GM19035 (cell line): ENCODE measurements at regions not wholly inside any gene's neighbourhood (a gene's known extent, or its start where the extent isn't known, plus 50 kb on each side); places are given as distances from the start of the nearest gene placed in this dataset.

Experiments
- ATAC-seq: cut with Tn5 transposase; IDR thresholded peaks from one replicate; pipeline ENCODE4 v1.9.1; 2021; ENCODE audit not compliant: unreplicated experiment

DNA sequence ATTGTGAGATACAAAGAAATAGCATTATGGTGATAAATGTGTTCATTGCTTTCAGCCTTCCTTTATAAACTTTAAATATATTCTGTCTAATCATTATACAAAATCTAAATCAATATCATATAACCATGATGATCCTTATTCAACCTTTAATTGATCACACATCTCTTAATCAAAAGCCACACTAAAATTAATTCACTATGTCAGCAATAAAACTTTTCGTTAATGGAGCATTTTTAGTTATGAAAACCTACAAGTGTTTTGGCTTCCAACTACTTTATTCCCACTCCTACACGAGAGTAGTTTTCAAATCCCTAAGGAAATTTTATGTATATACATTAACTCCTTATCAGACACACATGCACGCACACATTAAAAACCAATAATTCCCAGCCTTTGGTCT, 530.2 kb downstream of the KCTD8 start:
- no peak for ATAC-seq

DNA sequence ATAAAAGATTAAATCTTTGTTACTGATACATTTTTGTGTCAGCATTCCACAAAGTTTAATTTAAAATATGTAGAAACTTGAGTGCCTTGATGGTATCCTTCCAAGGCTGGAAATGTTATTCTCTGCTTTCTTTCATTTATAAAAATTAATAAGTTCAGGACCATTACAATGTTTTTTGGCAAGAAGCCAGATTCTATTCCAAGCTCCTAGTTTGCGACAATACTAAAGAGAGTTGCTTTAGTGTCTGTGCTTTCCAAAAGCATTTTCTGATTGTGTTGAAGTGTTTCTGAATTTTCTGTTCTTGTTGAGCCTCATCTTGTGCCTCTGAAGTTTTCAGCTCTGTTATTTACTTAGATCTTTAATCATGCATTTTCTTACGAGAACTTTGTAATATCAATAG, 516.2 kb downstream of the KCTD8 start:
- ATAC-seq: no peak

DNA sequence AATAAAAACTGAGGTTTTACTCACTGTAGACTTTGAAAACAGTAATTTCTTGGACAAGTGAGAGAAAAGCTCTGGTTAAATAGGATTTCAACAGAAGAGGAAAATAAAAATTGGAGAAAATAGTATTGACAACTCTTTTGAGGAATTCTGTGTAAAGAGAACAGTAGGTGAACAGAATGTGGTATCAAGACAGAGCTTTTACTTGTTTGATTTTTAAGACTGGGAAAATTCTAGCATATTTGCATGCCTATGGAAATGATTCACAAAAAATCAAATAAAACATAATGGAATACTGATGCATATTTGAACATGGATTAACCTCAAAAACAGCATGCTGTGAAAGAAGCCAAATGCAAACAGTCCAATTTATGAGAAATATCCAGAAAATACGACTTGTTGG, 504.6 kb downstream of the KCTD8 start:
- ATAC-seq: no peak

DNA sequence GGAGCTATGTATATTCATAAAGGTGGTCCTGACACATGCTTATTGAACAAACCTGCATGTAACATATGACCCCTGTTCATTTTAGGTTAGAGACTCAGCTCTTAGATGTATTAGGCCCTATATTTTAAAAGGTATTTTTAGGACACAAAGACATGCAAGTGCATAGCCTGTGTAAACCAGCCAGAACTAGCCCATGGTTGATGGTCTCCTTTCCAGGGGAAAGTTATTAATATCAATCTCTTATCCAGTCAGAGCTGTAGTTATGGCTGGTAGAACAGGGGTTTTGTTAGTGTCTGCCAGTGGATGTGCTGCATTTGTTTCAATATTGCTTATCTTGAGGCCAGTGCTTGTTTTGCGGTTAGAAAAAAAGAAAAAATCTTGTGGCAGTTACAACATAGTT, 488.6 kb downstream of the KCTD8 start:
- ATAC-seq: no peak

DNA sequence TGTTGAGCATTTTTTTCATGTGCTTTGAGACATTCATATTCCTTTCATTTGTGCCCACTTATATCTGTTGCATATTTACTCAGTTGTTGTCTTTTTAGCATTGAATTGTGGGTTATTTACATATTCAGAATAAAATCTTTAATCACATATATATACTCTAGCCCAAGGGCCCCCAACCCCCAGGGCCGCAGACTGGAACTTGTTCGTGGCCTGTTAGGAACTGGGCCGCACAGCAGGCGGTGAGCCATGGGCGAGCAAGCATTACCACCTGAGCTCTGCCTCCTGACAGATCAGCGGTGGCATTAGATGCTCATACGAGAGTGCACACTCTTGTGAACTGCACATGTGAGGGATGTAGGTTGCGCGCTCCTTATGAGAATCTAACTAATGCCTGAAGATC, 480.6 kb downstream of the KCTD8 start:
- ATAC-seq: no peak

DNA sequence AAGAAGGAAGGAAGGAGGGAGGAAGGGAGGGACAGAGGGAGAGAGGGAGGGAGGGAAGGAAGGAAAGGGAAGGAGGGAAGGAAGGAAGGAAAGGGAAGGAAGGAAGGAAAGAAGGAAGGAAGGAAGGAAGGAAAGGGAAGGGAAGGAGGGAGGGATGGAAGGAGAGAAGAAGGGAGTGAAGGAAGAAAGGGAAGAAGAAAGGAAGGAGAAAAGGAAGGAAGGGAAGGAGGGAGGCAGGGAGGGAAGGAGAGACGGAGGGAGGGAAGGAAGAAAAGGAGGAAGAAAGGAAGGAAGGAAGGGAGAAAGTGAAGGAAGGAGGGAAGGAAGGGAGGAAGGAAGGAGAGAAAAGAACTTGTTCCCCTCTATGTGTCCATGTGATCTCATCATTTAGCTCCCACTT, 465.0 kb downstream of the KCTD8 start:
- ATAC-seq: no peak

DNA sequence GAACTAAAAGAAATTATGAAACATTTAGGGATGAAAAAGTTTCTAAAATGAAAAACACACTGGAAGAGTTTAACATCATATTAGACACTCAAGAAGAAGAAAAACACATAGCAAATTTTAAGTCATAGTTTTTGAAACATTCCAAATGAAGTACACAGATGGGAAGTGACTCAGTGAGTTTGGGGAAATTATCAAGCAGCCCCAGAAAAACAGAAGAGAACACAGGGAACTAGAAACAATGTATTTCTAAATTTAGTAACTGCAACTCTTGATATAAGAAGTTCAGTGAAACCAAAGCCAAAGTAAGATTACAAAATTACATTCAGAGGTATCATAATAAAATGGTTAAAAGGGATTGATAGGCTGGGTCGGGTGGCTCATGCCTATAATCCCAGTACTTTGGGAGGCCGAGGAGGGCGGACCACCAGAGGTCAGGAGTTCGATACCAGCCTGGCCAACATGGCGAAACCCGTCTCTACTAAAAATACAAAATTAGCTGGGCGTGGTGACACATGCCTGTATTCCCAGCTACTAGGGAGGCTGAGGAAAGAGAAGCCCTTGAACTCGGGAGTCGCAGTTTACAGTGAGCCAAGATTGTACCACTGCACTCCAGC, 461.2 kb downstream of the KCTD8 start:
- ATAC-seq: no peak

DNA sequence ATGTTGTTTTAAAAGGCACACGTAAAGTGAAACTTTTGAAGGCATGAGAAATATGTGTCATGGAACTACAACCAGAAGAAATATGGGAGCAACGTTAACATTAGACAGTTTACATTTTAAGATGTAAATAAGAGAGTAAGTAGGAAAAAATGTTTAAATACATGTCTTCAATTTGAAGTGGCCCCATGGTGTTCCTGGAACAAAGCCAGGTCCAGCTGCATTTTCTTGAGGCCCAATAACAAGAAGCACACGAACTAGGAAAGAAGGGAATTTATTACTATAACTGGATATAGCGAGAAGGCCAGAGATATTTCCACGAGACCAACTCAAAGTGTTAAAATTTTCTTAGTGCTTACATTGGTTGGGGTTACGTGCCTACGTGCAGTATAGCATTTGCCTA, 458.1 kb downstream of the KCTD8 start:
- ATAC-seq: no peak

DNA sequence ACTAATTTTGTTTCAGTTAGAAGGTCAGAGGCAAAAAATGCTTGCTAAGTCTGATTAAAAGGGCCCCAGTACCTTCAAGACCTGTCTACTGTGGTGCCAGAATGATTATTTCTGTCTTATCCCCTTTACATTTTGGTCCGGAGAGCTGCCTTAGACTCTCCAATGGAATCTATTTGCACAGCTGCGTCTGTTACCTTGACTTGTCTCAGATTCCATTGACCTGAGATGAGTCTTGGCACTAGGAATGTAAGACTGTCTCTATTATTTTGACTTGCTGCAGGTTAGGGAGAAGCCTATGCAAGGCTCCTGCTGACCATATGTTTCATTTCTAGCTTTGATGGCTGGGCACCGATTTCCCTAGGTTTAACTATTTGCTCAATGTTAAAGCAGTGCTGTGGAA, 457.6 kb downstream of the KCTD8 start:
- no peak for ATAC-seq

DNA sequence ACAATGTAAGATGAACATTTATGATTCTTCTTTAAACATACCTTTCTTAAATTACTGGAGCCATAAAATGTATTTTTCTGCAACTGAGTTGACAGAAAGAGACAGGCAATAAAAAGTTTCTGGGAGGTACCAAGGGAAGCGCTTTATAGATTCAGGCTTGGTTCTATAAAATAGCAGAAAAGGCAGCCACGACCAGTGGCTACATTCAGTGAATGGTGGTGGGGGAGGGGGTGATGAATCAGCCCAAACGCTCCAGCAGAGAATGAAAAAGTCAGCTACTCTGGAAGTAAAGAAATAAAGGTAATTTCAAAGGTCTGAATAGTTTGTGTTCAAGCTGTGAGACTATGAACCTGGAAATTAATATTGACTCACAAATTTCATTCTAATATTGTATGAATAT, 456.1 kb downstream of the KCTD8 start:
- no peak for ATAC-seq

DNA sequence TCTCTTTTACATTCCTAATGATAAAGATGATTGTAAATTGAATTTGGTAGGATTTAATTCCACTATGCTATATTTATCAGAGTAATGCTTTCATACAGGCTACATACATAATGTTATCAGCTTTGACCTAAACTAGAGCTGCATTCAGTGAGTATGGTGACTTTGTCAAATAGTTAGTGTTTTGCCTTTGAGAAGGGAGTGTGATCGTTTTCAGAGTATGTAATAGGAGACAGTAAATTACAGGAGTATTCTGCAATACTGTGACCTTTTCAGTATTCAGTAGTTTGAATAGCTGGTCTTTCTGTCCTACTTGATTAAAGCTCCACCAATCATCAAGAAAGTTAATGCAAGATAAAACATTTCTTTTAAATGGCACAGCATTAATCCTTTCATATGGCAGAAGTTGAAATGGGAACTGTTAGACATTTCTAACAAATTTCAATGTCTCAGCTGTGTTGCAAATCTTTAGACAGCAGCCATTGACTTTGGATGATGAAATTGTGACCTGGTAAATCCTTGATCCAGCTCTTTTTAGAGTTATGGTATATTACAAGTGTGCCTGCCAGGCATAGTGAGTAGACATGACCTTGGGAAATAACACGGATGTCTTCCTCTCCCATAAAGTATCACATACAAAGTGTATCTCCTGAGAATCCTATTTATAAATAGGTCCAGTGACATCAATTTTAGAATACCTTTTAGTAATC, 455.3 kb downstream of the KCTD8 start:
- no peak for ATAC-seq

DNA sequence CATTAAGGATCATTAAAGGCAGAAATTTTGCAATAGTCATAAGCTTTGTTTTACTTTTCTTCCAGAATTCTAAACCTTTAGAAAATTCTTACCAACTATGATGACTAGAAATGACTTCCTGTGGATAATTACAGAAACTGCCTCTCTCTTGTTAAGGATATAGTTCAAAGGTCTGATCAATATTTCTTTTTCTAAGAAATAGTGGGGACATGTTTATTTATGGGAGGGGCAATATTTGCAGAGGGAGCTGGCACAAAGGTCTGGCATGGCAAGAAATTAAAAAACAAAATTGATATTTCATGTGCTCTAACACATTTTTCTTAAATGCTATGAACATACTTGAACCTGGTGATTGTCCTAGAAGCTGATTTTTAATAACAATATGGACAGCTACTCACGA, 448.9 kb downstream of the KCTD8 start:
- no peak for ATAC-seq

DNA sequence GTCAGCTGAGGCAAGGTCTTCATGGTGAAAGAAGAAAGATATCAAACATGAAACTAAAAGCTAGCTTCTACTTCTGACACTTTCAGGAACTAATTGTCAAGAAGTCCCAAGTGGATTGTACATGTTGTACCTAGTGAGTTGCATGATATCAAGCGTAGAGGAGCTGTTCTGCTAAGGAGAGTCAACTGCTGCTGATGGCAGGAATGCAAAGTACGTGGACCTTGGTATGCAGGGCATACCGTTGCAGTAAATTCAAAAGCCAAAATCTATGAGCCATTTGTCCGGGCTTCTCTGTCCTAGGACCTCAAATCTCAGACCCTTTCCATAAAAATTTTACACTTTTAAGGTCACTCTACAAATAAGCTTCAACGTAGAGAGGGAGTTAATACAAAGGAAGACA, 446.2 kb downstream of the KCTD8 start:
- ATAC-seq: no peak

DNA sequence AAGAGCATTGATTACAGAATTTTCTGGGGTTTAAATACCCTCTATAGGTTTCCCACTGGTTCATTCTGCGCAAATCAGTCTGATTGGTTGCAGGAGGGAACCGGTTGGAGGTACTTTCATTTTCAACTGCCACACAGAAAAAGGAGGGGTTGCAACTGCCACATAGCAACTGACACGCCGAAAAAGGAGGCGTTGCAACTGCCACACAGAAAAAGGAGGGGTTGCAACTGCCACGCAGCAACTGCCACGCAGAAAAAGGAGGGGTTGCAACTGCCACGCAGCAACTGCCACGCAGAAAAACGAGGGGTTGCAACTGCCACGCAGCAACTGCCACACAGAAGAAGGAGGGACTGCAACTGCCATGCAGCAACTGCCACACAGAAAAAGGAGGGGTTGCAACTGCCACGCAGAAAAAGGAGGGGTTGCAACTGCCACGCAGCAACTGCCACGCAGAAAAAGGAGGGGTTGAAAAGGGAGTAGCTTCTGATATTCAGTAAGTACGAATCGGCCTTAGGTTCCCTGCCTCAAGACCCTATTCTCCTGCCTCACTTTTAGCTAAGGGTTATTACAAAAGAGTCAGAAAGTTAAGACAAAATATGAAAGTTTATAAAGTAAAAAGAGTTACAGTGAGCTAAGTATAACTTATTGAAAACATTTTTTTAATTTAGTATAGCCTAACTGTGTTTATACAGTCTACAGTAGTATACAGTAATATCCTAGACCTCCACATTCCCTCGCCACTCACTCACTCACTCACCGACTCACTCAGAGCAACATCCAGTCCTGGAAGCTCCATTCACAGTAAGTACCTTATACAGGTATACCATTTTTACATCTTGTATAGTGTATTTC, 431.8 kb downstream of the KCTD8 start:
- no peak for ATAC-seq

DNA sequence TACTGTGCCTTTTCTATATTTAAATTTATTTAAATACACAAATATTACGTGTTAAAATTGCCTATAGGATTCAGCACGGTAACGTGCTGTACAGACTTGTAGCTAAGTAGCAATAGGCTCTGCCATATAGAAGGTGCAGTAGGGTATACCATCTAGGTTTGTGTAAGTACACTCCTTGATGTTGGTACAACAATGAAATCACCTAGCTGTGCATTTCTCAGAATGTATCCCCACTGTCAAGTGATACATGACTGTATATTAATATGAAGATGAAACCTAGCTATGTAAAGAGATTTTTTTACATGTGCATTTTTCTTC, 431.2 kb downstream of the KCTD8 start:
- ATAC-seq: no peak

DNA sequence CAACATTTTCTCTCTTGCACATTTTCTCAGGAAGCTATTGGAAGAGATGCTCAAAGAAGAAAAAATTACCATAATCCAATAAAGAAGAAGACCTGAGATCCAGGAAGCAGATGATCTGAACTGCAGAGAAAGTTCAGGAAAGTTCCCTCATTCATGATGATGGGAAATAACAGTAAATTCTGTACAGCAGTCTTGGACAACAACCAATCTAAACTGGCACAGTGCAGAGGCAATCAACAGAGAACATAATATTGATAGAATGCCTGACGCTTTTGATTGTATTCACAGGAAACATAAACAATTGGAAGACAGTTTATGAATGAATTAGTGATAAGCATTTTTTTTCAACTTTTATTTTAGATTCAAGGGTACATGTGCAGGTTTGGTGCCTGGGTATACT, 428.9 kb downstream of the KCTD8 start:
- ATAC-seq: no peak

DNA sequence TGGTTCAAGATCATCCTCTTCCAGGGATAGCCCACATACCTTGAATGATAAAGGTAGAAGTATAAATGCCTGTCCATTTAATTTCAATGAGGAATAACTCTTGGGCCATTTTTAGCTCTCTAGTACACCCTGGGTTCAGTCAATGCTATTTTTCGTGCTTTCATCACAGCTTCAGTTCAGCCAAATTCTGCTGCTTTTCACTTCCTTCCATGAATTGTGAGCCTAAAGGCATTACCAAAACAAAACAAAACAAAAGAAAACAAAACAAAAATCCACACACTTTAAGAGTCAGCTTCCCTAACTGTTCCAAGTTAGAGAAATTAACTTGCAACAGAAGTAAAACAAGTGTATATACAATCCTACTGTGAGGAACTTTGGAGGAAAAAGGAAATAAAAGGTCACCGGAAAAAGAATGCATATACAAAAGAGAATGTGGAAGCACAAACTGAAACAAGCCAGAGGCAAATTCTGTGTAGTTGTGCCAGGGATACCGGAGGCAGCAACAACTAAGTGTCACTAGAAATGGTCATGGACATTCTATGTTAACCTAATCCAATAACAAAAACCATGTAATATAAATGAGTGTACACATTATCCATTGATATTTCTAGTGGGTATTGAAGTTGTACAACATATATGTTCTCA, 423.1 kb downstream of the KCTD8 start:
- ATAC-seq: no peak

DNA sequence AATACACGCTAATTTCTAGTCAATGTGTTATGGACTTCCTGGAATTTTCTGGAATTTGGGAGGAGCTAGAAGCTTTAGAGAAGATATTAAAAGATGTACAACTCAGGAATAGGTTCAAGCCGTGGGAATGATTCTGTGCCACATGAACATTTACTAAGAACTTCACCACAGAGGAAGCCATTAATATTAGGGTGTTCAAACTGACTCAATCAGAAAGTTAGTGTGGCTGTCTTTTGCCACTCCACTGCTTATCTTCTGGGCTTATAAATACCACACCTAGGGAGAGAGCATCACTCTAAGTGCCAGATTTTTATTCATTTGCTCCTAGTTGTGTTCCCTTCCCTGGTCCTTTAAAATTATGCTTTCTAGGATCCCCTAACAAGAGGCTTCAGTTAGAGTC, 409.8 kb downstream of the KCTD8 start:
- ATAC-seq: no peak

DNA sequence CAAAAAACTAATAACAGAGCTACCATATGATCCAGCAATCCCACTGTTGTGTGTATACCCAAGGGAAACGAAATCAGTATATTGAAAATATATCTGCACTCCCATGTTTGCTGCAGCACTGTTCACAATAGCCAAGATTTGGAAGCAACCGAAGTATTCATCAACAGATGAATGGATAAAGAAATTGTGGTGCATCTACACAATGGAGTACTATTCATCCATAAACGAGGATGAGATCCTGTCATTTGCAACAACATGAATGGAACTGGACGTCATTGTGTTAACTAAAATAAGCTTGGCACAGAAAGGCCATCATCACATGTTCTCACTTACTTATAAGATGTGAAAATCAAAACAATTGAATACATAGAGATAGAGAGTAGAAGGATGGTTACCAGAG, 402.1 kb downstream of the KCTD8 start:
- ATAC-seq: no peak

DNA sequence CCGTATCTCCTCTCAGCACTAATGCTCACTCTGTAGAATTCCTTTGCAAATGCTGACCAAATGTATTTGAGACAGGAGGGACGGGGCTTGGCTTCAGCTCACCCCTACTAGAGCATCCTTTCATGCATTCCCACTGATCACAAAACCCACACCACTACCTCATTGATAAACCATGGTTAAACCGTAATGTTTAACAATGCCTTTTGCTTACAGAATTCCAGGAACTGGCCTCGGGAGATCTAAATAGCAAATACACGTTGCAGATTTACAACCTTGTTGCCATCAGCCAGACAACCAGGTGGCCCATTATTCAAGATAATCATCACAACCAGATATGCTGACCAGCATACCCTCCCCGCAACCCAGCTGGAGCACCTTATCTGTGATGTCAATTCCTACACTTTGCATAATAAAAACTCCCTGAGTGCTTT, 391.9 kb downstream of the KCTD8 start:
- no peak for ATAC-seq

DNA sequence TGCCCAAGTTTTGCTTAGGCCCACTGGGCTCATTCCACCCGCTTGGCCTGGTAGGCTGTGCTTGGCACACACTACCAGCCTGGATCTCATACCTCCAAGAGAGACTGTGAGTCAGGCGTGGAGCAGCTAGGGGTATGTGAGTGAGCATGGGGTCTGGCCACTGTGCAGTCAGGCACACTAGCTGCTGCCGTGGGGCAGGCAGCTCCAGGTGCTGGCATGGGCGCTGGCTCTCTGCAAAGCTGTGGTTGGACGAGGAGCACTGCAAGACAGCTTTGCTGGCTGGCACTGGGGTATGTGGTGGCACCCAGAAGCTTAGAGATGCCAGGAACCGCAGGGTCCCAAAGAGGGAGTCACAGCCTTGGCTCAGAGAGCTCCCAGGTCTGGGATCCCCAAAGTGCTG, 377.8 kb downstream of the KCTD8 start:
- no peak for ATAC-seq
